Subcutaneous abdominal adipose tissue (tissue), 5 donors: ENCODE measurements at regions not wholly inside any gene's neighbourhood (a gene's known extent, or its start where the extent isn't known, plus 50 kb on each side); places are given as distances from the start of the nearest gene placed in this dataset.

Experiments
- H3K27ac ChIP-seq: one replicate; pipeline ENCODE4 v1.7.0; 2013; ENCODE audit warnings: low read depth, mild to moderate bottlenecking, inconsistent platforms, low read length, moderate library complexity
- H3K27me3 ChIP-seq, 5 donors: one replicate each; pipeline ENCODE4 v1.7.0; 2013; ENCODE audit warnings: low read length in 5 of 5, inconsistent platforms in 1 of 5; ENCODE audit not compliant: control insufficient read depth in 5 of 5, insufficient read depth in 4 of 5
- H3K36me3 ChIP-seq, 5 donors: one replicate each; pipeline ENCODE4 v1.7.0; 2013; ENCODE audit warnings: low read length in 5 of 5; ENCODE audit not compliant: control insufficient read depth in 5 of 5, insufficient read depth in 5 of 5
- H3K4me1 ChIP-seq, 5 donors: one replicate each; pipeline ENCODE4 v1.7.0; 2013; ENCODE audit warnings: low read length in 5 of 5, mild to moderate bottlenecking in 3 of 5, moderate library complexity in 1 of 5; ENCODE audit not compliant: control insufficient read depth in 5 of 5, insufficient read depth in 5 of 5
- H3K4me3 ChIP-seq, 5 donors: one replicate each; pipeline ENCODE4 v1.7.0; 2013; ENCODE audit warnings: low read length in 5 of 5, low read depth in 1 of 5
- H3K9ac ChIP-seq, 5 donors: one replicate each; pipeline ENCODE4 v1.7.0; 2013; ENCODE audit warnings: low read length in 5 of 5, mild to moderate bottlenecking in 4 of 5, moderate library complexity in 3 of 5
- H3K9me3 ChIP-seq, 5 donors: one replicate each; pipeline ENCODE4 v1.7.0; 2013; ENCODE audit warnings: low read length in 5 of 5; ENCODE audit not compliant: control insufficient read depth in 5 of 5
- donor health status: healthy.
- donor health status: healthy.
- donor health status: healthy.
- donor health status: healthy.
- donor health status: healthy.

DNA sequence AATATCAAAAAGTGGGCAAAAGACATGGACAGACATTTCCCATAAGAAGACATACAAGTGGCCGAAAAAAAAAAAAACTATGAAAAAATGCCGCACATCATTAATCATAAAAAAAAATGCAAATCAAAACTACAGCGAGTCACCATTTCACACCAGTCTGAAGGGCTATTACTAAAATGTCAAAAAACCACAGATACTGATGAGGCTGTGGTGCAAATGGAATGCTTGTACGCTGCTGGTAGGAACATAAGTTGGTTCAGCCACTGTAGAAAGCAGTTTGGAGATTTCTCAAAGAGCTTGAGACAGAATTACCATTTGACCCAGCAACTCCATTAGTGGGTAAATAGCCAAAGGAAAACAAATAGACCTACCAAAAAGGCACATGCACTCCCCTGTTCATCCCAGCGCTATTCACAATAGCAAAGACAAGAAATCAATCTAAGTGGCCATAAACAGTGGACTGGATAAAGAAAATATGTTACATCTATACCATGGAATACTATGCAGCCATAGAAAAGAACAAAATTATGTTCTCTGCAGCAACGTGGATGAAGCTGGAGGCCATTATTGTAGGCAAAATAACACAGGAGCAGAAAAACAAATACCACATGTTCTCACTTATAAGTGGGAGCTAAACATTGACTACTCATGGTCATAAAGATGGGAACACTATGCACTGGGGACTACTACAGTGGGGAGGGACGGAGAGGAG, 110.6 kb upstream of the BOD1 start:
- no peaks in the 10 kb centered on the region for H3K36me3 ChIP-seq
- H3K27ac ChIP-seq = no peak overlapping the region
- H3K9ac ChIP-seq = no peak overlapping the region
- no peaks in the 10 kb centered on the region for H3K4me1 ChIP-seq
- no peak overlapping the region for H3K4me3 ChIP-seq
- H3K9me3 ChIP-seq = no peaks in the 10 kb centered on the region
- H3K27me3 ChIP-seq = no peaks in the 10 kb centered on the region

DNA sequence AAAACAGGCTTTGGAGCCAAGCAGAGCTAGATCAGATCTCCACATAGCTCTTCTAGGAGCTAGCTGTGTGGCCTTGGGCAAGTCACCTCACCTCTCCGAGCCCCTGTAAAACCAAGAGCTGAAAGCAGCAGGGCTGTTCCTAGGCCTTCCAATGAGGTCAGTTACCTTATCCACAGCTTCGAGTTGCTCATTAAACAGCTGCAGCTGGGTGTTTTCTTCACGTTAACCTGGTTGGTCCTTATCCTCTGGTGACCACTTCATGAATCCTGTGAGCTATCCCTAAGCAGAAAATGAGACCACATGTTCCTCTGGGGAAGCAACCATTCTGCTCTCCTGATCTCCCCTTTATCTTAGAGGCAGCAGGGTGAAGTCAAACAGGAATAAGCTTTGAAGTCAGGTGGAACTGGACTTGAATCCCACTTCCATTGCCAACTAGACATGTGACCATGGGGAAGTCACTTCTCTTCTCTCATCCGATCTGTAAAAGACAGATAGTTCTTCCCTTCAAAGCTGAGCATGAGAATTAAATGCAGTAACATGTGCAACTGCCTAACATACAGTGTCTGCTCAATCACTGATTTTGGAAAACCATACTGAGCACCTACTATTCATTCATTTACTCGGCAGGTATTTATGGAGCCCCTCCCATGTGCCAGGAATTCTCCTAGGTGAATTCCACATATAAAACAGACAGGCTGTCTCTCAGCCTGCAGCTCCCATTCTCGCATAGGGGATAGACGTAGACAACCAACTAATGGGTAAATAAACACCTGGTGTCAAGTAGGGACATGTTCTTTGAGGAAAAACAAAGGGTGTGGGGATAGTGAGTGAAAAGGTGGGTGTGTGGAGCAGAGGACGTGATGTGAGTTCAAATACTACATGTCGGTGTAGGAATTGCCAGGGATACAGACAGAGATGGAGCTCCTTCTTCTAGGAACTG, 111.7 kb upstream of the BOD1 start:
- H3K27me3 ChIP-seq = no peaks in the 10 kb centered on the region

DNA sequence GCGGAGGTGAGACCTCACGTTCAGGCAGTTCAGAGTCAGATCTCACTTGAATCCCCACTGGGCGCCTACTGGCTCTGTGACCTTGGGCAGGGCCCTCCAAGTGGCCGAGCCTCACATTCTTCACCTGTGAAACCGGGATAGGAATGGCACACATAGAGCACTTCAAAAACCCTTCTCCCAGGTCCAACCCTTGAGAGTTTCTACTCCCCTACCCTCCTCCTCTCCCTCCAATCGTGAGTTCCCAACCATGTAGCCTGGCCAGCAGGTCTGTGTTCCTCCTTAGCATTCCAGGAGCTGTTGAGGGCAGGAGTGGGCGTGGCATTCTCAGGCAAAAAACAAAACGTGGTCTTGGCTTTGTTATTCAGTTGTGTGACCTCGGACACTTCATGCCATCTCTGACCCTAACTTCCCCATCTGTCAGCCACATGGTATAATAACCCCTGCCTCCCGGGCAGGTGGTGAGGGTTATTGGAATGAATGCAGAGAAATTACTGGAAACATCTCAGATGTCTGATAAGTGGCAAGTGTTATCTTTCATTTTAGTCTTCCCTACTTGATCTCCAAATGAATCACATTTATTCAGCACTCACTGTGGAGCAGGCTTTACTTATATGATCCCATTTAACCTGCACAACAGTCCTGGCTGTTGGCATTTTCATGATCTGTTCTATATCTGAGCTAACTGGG, 112.8 kb upstream of the BOD1 start:
- Histone ChIP-seq H3K27me3 (no peaks in the 10 kb centered on the region), H3K9me3 (no peaks in the 10 kb centered on the region), H3K4me3 (no peak overlapping the region), H3K9ac (no peak overlapping the region), H3K36me3 (no peaks in the 10 kb centered on the region), H3K4me1 (no peaks in the 10 kb centered on the region), H3K27ac (no peak overlapping the region)

More for the DNA sequence above, 111.7 kb upstream of the BOD1 start:
- Histone ChIP-seq H3K4me1 (no peaks in the 10 kb centered on the region), H3K4me3 (no peak overlapping the region), H3K27ac (no peak overlapping the region), H3K9me3 (no peaks in the 10 kb centered on the region), H3K36me3 (no peaks in the 10 kb centered on the region), H3K9ac (no peak overlapping the region)

DNA sequence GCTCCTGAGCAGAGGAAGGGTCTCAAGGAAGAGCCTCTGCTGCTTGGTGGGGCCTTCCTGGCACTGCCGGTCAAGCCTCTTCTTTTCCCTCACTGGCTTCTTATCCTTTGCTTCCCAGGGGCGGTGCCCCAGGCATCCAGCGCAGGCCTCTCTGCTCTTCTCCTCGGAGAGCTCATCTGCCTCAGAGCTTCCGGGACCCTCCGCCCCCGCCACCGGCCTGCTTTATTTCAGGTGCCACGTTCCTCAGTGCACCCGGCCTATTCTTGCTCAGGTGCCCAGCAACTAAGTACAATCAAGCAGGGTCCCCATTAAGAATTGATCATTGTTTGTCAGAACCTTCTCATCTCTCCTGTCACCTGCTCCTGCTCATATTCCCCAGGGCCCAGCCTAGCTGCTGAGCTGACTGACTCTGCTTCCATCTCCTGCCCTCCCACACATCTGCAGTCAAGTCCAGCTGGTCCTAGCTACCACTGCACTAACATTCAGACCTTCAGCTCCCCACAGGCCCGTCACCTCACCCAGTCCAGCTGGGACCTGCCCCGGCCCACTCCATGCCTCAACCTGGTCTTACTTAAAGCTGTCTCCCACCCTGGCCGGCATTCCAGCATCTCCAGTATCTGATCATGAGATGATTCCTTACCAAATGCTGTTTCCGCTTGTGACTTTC, 114.3 kb upstream of the BOD1 start:
- H3K9ac ChIP-seq = no peak overlapping the region
- no peak overlapping the region for H3K27ac ChIP-seq
- H3K36me3 ChIP-seq = no peaks in the 10 kb centered on the region

DNA sequence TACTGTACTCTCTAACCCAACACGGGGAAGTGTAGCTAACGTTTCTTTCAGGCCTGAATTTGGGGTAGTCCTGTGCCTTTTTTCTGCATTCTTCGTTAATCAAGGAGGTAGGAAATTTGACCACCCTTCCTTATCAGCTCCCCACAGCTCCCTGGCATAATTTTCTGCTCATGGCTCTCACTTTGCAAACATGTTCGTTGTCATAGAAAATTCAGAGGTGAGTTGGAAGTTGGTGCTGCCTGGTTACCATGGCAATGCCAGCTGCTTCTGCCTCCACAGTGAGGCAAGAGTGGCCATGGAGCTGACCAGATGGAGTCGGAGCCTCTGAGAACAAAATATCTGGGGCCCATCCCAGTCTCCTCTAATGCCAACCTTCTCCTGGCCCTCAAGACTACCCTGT, 116.6 kb upstream of the BOD1 start:
- Histone ChIP-seq H3K9me3 (no peaks in the 10 kb centered on the region), H3K9ac (no peak overlapping the region), H3K36me3 (no peaks in the 10 kb centered on the region), H3K4me3 (no peak overlapping the region), H3K4me1 (no peaks in the 10 kb centered on the region), H3K27me3 (peaks cover 0 to 3% (median 0%) of the 10 kb centered on the region in 5 donors), H3K27ac (no peak overlapping the region)

More for the DNA sequence above, 114.3 kb upstream of the BOD1 start:
- Histone ChIP-seq H3K4me3 (no peak overlapping the region), H3K9me3 (no peaks in the 10 kb centered on the region), H3K4me1 (no peaks in the 10 kb centered on the region), H3K27me3 (peaks cover 0 to 3% (median 0%) of the 10 kb centered on the region in 5 donors)

DNA sequence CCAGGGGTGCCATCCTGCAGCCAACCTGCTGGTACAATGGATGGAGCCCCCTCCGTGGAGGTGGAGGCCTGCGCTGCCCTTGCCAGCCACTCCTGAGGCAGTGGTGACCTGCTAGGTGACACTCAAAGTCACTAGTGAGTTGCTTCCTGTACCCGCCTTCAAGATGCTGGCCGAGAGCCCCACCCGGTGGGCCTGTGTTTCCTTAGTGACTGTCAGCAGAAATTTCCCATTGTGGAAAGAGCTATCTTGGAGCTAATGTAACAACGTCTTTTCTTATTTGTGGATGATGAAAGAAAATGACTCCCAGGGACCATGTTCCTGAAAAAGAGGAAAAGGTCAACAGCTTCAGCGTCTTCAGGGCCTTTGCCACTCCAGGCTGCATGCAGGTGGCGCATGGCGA, 117.0 kb upstream of the BOD1 start:
- Histone ChIP-seq H3K9ac (no peak overlapping the region), H3K4me3 (no peak overlapping the region), H3K9me3 (no peaks in the 10 kb centered on the region), H3K36me3 (no peaks in the 10 kb centered on the region), H3K4me1 (no peaks in the 10 kb centered on the region), H3K27ac (no peak overlapping the region), H3K27me3 (peaks cover 0 to 3% (median 0%) of the 10 kb centered on the region in 5 donors)

DNA sequence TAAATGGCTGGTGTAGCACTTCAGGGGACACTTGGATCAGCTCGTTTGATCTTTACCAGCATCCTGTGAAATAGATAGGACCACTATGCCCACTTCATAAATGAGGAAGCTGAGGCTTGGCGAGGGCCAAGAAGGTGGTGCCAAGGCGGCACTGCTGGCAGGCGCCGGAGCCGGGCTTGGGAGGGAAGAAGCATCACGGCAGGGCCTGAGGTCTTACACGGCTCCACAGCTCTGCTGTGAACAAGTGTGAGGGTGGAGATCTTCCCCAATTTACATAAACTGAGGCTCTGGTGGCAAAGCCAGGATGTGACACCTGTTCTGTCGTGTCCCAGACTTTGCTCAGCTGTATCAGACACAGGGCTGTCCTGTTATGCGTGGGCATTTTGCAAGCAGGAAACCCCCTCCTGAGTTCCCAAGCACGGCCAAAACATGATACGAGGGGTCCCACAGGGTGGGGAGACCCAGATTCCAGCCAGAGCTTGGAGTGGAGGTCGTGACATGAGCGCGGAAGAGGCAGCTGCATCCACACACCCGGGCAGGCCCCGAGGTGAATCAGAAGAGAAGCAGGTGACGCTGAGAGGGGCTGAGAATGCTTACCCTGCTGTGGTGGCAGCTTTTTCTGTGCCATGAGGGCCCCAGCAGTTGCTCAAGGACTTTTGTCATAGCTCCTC, 117.5 kb upstream of the BOD1 start:
- Histone ChIP-seq H3K27ac (no peak overlapping the region), H3K27me3 (peaks cover 0 to 3% (median 0%) of the 10 kb centered on the region in 5 donors), H3K9me3 (no peaks in the 10 kb centered on the region), H3K9ac (no peak overlapping the region), H3K4me1 (no peaks in the 10 kb centered on the region), H3K4me3 (no peak overlapping the region), H3K36me3 (no peaks in the 10 kb centered on the region)

DNA sequence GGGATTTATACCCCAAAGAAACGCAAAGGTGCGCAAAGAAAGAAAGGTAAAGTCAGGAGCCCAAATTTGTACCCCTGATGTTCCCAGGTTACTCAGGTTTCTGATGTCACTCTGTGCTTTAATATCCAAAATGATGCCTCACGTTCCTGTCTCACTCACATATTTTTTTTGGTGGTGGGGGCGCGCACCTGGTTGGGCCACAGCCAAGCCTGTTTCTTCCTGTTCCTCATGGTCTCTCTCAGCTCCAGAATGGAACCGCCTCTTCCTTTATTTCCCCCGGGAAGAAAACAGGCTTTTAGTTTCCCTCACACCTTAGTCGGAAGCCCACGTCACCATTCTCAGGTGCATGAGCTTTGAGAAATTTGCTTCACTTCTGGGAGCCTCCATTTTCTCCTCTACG, 118.3 kb upstream of the BOD1 start:
- H3K36me3 ChIP-seq = no peaks in the 10 kb centered on the region
- no peaks in the 10 kb centered on the region for H3K9me3 ChIP-seq
- H3K27me3 ChIP-seq = peaks cover 0 to 3% (median 0%) of the 10 kb centered on the region in 5 donors
- no peak overlapping the region for H3K27ac ChIP-seq
- no peaks in the 10 kb centered on the region for H3K4me1 ChIP-seq
- H3K4me3 ChIP-seq = no peak overlapping the region
- H3K9ac ChIP-seq = no peak overlapping the region

DNA sequence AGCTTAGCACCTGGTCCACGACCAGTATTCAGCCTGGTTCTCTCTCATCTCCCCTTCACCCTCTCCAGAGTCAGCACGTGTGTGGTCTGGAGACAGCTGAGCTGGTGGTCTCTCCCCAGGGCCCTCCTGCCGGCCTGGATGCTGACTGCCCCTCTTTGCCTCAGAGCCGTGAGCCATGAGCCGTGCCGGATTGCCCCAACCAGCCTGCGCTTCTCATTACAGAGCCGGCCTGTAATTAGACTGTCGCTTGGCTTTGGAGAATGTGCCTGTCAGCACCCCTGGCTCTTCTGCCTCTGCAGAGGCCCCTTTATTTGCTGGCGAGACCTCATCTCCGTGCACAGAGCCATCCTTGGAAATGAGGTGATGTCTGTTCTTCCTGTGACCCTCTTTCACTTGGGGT, 118.7 kb upstream of the BOD1 start:
- Histone ChIP-seq H3K9ac (no peak overlapping the region), H3K36me3 (no peaks in the 10 kb centered on the region), H3K9me3 (no peaks in the 10 kb centered on the region), H3K27me3 (peaks cover 0 to 3% (median 0%) of the 10 kb centered on the region in 5 donors), H3K4me3 (no peak overlapping the region), H3K4me1 (no peaks in the 10 kb centered on the region), H3K27ac (no peak overlapping the region)
